ENCODE measurements at regions not wholly inside any gene's neighbourhood (a gene's known extent, or its start where the extent isn't known, plus 50 kb on each side); places are given as distances from the start of the nearest gene placed in this dataset.

GRCh38 chr14:82635915-82636314, 1102.3 kb upstream of the SEL1L start:
- intact Hi-C loops (cut with micrococcal nuclease), result no loop called here
- Histone ChIP-seq H3K79me2 (ENCODE audit: insufficient read depth, low read length) (no peaks in the 10 kb centered on the region), H4K20me1 (ENCODE audit: insufficient read depth, low read length) (no peaks in the 10 kb centered on the region), H3K27me3 (ENCODE audit: control insufficient read depth in 2 of 2, insufficient read depth in 2 of 2, low read length in 2 of 2) (no peaks in the 10 kb centered on the region), H2AFZ (ENCODE audit: insufficient read depth, low read depth, low read length, poor library complexity, severe bottlenecking) (no peak overlapping the region), H3K4me3 (replicated peaks in 1 of 3; ENCODE audit: low read depth in 2 of 3, low read length in 3 of 3) (no peak overlapping the region), H3K27ac (ENCODE audit: low read depth in 1 of 2, low read length in 2 of 2) (no peak overlapping the region), H3K9ac (ENCODE audit: insufficient read depth, low read length, poor library complexity, severe bottlenecking) (no peak overlapping the region), H3K9me3 (replicated peaks in 1 of 2; ENCODE audit: control insufficient read depth in 1 of 2, insufficient read depth in 1 of 2, low read length in 2 of 2) (peaks cover 3 to 5% of the 10 kb centered on the region in 2 donors), H3K4me1 (ENCODE audit: control insufficient read depth in 1 of 2, insufficient read depth in 2 of 2, low read length in 2 of 2) (no peaks in the 10 kb centered on the region), H3K36me3 (replicated peaks in 1 of 2; ENCODE audit: control insufficient read depth in 1 of 2, insufficient read depth in 2 of 2, low read length in 2 of 2) (no peaks in the 10 kb centered on the region), H3K4me2 (replicated peaks; ENCODE audit: extremely low read depth, low read length, poor library complexity, severe bottlenecking) (no peak overlapping the region)
- no peak for TF ChIP-seq CTCF (IDR thresholded peaks at IDR 0.05)
- H3K27ac Mint-ChIP-seq, result no peak overlapping the region
- H3K9me3 Mint-ChIP-seq, result peaks cover 0 to 5% (median 3%) of the 10 kb centered on the region in 7 donors
- H3K4me1 Mint-ChIP-seq, result no peaks in the 10 kb centered on the region
- no peaks in the 10 kb centered on the region for H3K36me3 Mint-ChIP-seq
- DNase-seq, result no peak
- H3K27me3 Mint-ChIP-seq (ENCODE audit: low read depth in 3 of 3), result peaks cover 0 to 1% (median 0%) of the 10 kb centered on the region in 3 donors
- no peak overlapping the region for H3K4me3 Mint-ChIP-seq

- Histone ChIP-seq H2AFZ (ENCODE audit: insufficient read depth, low read depth, low read length, poor library complexity, severe bottlenecking) (no peak overlapping the region), H4K20me1 (ENCODE audit: insufficient read depth, low read length) (no peaks in the 10 kb centered on the region), H3K4me2 (replicated peaks; ENCODE audit: extremely low read depth, low read length, poor library complexity, severe bottlenecking) (no peak overlapping the region), H3K36me3 (replicated peaks in 1 of 2; ENCODE audit: control insufficient read depth in 1 of 2, insufficient read depth in 2 of 2, low read length in 2 of 2) (no peaks in the 10 kb centered on the region), H3K4me1 (ENCODE audit: control insufficient read depth in 1 of 2, insufficient read depth in 2 of 2, low read length in 2 of 2) (no peaks in the 10 kb centered on the region), H3K9me3 (replicated peaks in 1 of 2; ENCODE audit: control insufficient read depth in 1 of 2, insufficient read depth in 1 of 2, low read length in 2 of 2) (peaks cover 3 to 5% of the 10 kb centered on the region in 2 donors), H3K27me3 (ENCODE audit: control insufficient read depth in 2 of 2, insufficient read depth in 2 of 2, low read length in 2 of 2) (no peaks in the 10 kb centered on the region), H3K4me3 (replicated peaks in 1 of 3; ENCODE audit: low read depth in 2 of 3, low read length in 3 of 3) (no peak overlapping the region), H3K79me2 (ENCODE audit: insufficient read depth, low read length) (no peaks in the 10 kb centered on the region), H3K27ac (ENCODE audit: low read depth in 1 of 2, low read length in 2 of 2) (no peak overlapping the region), H3K9ac (ENCODE audit: insufficient read depth, low read length, poor library complexity, severe bottlenecking) (no peak overlapping the region)
- Mint-ChIP-seq H3K4me3 (no peak overlapping the region), H3K36me3 (no peaks in the 10 kb centered on the region), H3K27ac (no peak overlapping the region), H3K4me1 (no peaks in the 10 kb centered on the region), H3K27me3 (ENCODE audit: low read depth in 3 of 3) (peaks cover 0 to 1% (median 0%) of the 10 kb centered on the region in 3 donors), H3K9me3 (peaks cover 0 to 5% (median 3%) of the 10 kb centered on the region in 7 donors)
- intact Hi-C loops (cut with micrococcal nuclease), result no loop called here
- no peak for DNase-seq
- TF ChIP-seq CTCF (IDR thresholded peaks at IDR 0.05), result no peak
Observed at GRCh38 chr14:82636426-82636825, 1102.8 kb upstream of the SEL1L start.

Data from CD14-positive monocyte (primary cell).